ENCODE measurements at regions not wholly inside any gene's neighbourhood (a gene's known extent, or its start where the extent isn't known, plus 50 kb on each side); places are given as distances from the start of the nearest gene placed in this dataset.

DNA sequence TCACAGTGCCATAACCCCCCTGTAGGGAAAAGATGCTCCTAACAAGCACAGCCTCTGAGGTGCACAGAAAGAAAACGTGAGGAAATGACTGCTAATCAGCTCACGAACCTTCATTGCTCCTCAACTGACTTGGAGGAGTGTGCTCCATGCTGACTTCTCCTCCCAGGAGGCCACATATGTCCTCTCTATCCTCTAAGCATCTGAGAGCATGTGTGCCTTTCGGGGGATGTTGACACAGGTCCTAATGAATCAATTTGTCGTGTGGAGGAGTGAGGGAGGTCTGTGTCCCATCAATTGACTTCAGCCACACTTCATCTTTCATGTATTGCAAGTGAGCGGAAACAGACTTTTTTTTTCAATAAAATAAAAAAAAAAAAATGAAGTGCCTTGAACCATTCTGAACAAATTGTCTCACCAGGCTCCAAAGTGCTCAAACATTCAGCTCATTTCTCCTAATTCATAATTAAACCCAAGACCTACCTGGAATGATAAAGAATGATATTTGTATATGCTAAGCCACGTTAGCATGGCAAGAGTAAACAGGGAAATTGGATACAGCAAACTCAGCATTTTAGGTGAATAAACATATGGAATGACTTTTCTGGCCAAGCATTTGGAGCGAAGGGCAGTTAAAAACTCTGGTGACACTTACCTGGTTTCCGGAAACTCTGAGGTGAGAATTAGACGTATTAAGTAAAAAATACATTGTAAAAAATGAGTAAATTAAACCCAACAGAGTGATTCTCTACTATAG is 317.6 kb upstream of the FAT3 start:
- Histone ChIP-seq H2AFZ (ENCODE audit: insufficient read depth, low read depth, low read length, poor library complexity, severe bottlenecking) (no peak overlapping the region), H3K79me2 (ENCODE audit: insufficient read depth, low read length) (no peaks in the 10 kb centered on the region), H3K4me3 (replicated peaks in 1 of 3; ENCODE audit: low read depth in 2 of 3, low read length in 3 of 3) (no peak overlapping the region), H3K27me3 (ENCODE audit: control insufficient read depth in 2 of 2, insufficient read depth in 2 of 2, low read length in 2 of 2) (no peaks in the 10 kb centered on the region), H4K20me1 (ENCODE audit: insufficient read depth, low read length) (no peaks in the 10 kb centered on the region), H3K27ac (ENCODE audit: low read depth in 1 of 2, low read length in 2 of 2) (no peak overlapping the region), H3K9me3 (replicated peaks in 1 of 2; ENCODE audit: control insufficient read depth in 1 of 2, insufficient read depth in 1 of 2, low read length in 2 of 2) (peaks cover 5 to 10% of the 10 kb centered on the region in 2 donors), H3K36me3 (replicated peaks in 1 of 2; ENCODE audit: control insufficient read depth in 1 of 2, insufficient read depth in 2 of 2, low read length in 2 of 2) (no peaks in the 10 kb centered on the region), H3K9ac (ENCODE audit: insufficient read depth, low read length, poor library complexity, severe bottlenecking) (no peak overlapping the region), H3K4me1 (ENCODE audit: control insufficient read depth in 1 of 2, insufficient read depth in 2 of 2, low read length in 2 of 2) (no peaks in the 10 kb centered on the region), H3K4me2 (replicated peaks; ENCODE audit: extremely low read depth, low read length, poor library complexity, severe bottlenecking) (no peak overlapping the region)
- Mint-ChIP-seq H3K4me1 (no peaks in the 10 kb centered on the region), H3K9me3 (peaks cover 0 to 16% (median 3%) of the 10 kb centered on the region in 7 donors), H3K36me3 (no peaks in the 10 kb centered on the region), H3K4me3 (no peak overlapping the region), H3K27ac (no peak overlapping the region), H3K27me3 (ENCODE audit: low read depth in 3 of 3) (peaks cover 0 to 2% (median 0%) of the 10 kb centered on the region in 3 donors)
- 67% methylated on average over 1 of the region's 9 CpGs for WGBS (ENCODE audit: insufficient coverage)
- TF ChIP-seq, protein P1, sequence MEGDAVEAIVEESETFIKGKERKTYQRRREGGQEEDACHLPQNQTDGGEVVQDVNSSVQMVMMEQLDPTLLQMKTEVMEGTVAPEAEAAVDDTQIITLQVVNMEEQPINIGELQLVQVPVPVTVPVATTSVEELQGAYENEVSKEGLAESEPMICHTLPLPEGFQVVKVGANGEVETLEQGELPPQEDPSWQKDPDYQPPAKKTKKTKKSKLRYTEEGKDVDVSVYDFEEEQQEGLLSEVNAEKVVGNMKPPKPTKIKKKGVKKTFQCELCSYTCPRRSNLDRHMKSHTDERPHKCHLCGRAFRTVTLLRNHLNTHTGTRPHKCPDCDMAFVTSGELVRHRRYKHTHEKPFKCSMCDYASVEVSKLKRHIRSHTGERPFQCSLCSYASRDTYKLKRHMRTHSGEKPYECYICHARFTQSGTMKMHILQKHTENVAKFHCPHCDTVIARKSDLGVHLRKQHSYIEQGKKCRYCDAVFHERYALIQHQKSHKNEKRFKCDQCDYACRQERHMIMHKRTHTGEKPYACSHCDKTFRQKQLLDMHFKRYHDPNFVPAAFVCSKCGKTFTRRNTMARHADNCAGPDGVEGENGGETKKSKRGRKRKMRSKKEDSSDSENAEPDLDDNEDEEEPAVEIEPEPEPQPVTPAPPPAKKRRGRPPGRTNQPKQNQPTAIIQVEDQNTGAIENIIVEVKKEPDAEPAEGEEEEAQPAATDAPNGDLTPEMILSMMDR (IDR thresholded peaks at IDR 0.05) = no peak
- intact Hi-C loops (cut with micrococcal nuclease) = no loop called here
- no peak for DNase-seq

DNA sequence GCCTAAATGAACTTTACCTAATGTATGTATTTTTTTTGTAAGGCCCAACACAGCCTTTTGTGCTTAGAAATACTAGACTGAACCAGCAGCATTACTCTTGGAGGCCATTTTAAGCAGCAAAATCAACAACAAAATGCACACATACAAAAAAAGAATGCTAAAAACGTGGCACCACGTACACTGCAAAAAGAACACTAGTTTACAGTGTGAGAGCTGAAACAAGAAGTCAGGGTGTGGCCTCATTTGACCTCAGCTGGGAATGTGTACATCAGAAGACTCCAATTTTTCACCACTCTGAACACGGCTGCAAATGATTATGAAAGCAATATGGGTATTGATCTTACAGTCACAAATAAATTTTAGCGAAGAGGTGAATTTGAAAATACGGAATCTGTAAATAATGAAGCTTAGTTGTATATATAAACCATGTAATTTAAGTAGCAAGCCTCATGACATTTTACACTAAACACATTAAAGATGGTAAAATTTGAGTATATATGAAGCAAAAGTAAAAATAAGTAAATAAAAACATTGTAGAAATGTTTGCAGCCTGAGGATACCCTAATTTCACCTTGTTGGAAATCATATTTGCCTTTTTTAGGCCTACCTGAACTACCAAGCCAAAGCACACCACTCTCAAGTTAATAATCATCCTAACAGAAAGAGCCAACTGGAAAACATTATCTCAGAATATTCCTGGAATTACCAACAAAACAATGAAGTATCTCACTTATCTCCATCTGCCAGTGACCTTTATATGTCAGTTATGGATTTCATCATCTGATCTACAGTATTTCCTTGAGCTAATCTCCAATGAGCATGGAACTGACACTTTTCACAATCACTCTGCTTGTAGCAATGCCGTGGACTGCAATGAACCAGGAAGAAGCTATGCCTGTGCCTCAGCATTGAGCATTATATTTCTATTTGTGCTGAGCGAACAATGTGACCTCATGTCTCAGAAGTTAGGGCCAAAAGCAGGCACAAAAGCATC is 319.5 kb upstream of the FAT3 start:
- H3K27ac ChIP-seq (ENCODE audit: low read depth in 1 of 2, low read length in 2 of 2) = no peak overlapping the region
- no peak overlapping the region for H3K27ac Mint-ChIP-seq
- no peaks in the 10 kb centered on the region for H3K4me1 ChIP-seq (ENCODE audit: control insufficient read depth in 1 of 2, insufficient read depth in 2 of 2, low read length in 2 of 2)
- TF ChIP-seq, protein P1 (IDR thresholded peaks at IDR 0.05) = no peak
- DNase-seq = no peak
- H3K9me3 ChIP-seq (replicated peaks in 1 of 2; ENCODE audit: control insufficient read depth in 1 of 2, insufficient read depth in 1 of 2, low read length in 2 of 2) = peaks cover 5 to 10% of the 10 kb centered on the region in 2 donors
- intact Hi-C loops (cut with micrococcal nuclease) = no loop called here
- H3K36me3 Mint-ChIP-seq = no peaks in the 10 kb centered on the region
- no peaks in the 10 kb centered on the region for H4K20me1 ChIP-seq (ENCODE audit: insufficient read depth, low read length)
- no peaks in the 10 kb centered on the region for H3K36me3 ChIP-seq (replicated peaks in 1 of 2; ENCODE audit: control insufficient read depth in 1 of 2, insufficient read depth in 2 of 2, low read length in 2 of 2)
- H3K4me2 ChIP-seq (replicated peaks; ENCODE audit: extremely low read depth, low read length, poor library complexity, severe bottlenecking) = no peak overlapping the region
- no peak overlapping the region for H3K9ac ChIP-seq (ENCODE audit: insufficient read depth, low read length, poor library complexity, severe bottlenecking)
- H3K4me1 Mint-ChIP-seq = no peaks in the 10 kb centered on the region
- H2AFZ ChIP-seq (ENCODE audit: insufficient read depth, low read depth, low read length, poor library complexity, severe bottlenecking) = no peak overlapping the region
- no peak overlapping the region for H3K4me3 ChIP-seq (replicated peaks in 1 of 3; ENCODE audit: low read depth in 2 of 3, low read length in 3 of 3)
- peaks cover 0 to 2% (median 0%) of the 10 kb centered on the region in 3 donors for H3K27me3 Mint-ChIP-seq (ENCODE audit: low read depth in 3 of 3)
- H3K4me3 Mint-ChIP-seq = no peak overlapping the region
- peaks cover 0 to 16% (median 3%) of the 10 kb centered on the region in 7 donors for H3K9me3 Mint-ChIP-seq
- H3K79me2 ChIP-seq (ENCODE audit: insufficient read depth, low read length) = no peaks in the 10 kb centered on the region
- WGBS (ENCODE audit: insufficient coverage) = 84% methylated on average over 2 of the region's 7 CpGs
- no peaks in the 10 kb centered on the region for H3K27me3 ChIP-seq (ENCODE audit: control insufficient read depth in 2 of 2, insufficient read depth in 2 of 2, low read length in 2 of 2)

All from CD14-positive monocyte (primary cell).